SK-N-SH (cell line): ENCODE measurements at regions not wholly inside any gene's neighbourhood (a gene's known extent, or its start where the extent isn't known, plus 50 kb on each side); places are given as distances from the start of the nearest gene placed in this dataset.

ENCODE experiments used
- CTCF ChIA-PET: fragments of 300-600, 350-600 bp; formaldehyde crosslinking; extraction: SDS; loops from one replicate; lab custom pipeline; 2021; lab: Yijun Ruan, JAX
- POLR2A ChIA-PET: fragments of 350-600 bp; sonication (Branson Sonifier 250); formaldehyde crosslinking; extraction: SDS; loops from one replicate; lab custom pipeline; 2020; ENCODE audit warnings: antibody characterized with exemption, inconsistent platforms; lab: Yijun Ruan, JAX
- DNase-seq: peaks from one replicate; pipeline ENCODE4 v3.0.0; 2012
- H2AFZ ChIP-seq: fragments of 200-600 bp; sonication (generic); 2 replicates; pipeline ENCODE4 v1.8.1; 2016; ENCODE audit warnings: antibody characterized with exemption, mild to moderate bottlenecking, low read depth
- H3F3A ChIP-seq: fragments of 200-600 bp; sonication (generic); replicated peaks from 2 replicates; pipeline ENCODE3; 2016; ENCODE audit warnings: antibody characterized with exemption, mild to moderate bottlenecking; ENCODE audit not compliant: insufficient read depth
- H3K27ac ChIP-seq, 2 experiments: fragments of 200-500 bp in 1 of 2; fragments of 200-600 bp in 1 of 2; sonication (Bioruptor generic) in 1 of 2; sonication (generic), shearing (Covaris generic) in 1 of 2; 2 replicates each; pipeline versions ENCODE4 v1.5.1 to v1.6.1; 2014 to 2016; ENCODE audit warnings: low read depth in 2 of 2, inconsistent platforms in 1 of 2, low read length in 1 of 2, mild to moderate bottlenecking in 1 of 2, mixed read lengths in 1 of 2
- H3K27me3 ChIP-seq: fragments of 200-600 bp; sonication (generic), shearing (Covaris generic); 2 replicates; pipeline ENCODE4 v1.6.1; 2016; ENCODE audit warnings: mixed run types; ENCODE audit not compliant: insufficient read depth
- H3K36me3 ChIP-seq, 2 experiments: fragments of 200-500 bp in 1 of 2; fragments of 200-600 bp in 1 of 2; sonication (Bioruptor generic) in 1 of 2; sonication (generic) in 1 of 2; replicated peaks in 1 of 2; 2 replicates each; pipeline versions ENCODE3 to v1.5.1; 2014 to 2016; ENCODE audit warnings: low read length in 1 of 2, mild to moderate bottlenecking in 1 of 2; ENCODE audit not compliant: insufficient read depth in 2 of 2, control insufficient read depth in 1 of 2
- H3K4me1 ChIP-seq, 2 experiments: fragments of 200-500 bp in 1 of 2; fragments of 200-600 bp in 1 of 2; sonication (Bioruptor generic) in 1 of 2; sonication (generic), shearing (Covaris generic) in 1 of 2; 2 replicates each; pipeline versions ENCODE4 v1.5.1 to v1.6.1; 2014 to 2016; ENCODE audit warnings: low read depth in 1 of 2, low read length in 1 of 2, mixed run types in 1 of 2; ENCODE audit not compliant: insufficient read depth in 2 of 2, control insufficient read depth in 1 of 2
- H3K4me2 ChIP-seq: fragments of 200-600 bp; sonication (generic), shearing (Covaris generic); 2 replicates; pipeline ENCODE4 v1.6.1; 2017; ENCODE audit warnings: mixed run types
- H3K4me3 ChIP-seq, 2 experiments: fragments of 200-500 bp in 1 of 2; fragments of 200-600 bp in 1 of 2; sonication (Bioruptor generic) in 1 of 2; sonication (generic), shearing (Covaris generic) in 1 of 2; 2 replicates each; pipeline versions ENCODE4 v1.5.1 to v1.8.1; 2014 to 2016; ENCODE audit warnings: low read depth in 2 of 2, inconsistent platforms in 1 of 2, low read length in 1 of 2, mild to moderate bottlenecking in 1 of 2, mixed read lengths in 1 of 2, moderate library complexity in 1 of 2
- H3K79me2 ChIP-seq: fragments of 200-600 bp; sonication (generic); 2 replicates; pipeline ENCODE4 v1.8.1; 2017; ENCODE audit warnings: mild to moderate bottlenecking; ENCODE audit not compliant: insufficient read depth
- H3K9ac ChIP-seq: fragments of 200-600 bp; sonication (generic); 2 replicates; pipeline ENCODE4 v1.6.1; 2017; ENCODE audit warnings: mixed run types
- H3K9me2 ChIP-seq: fragments of 200-600 bp; sonication (generic); 2 replicates; pipeline ENCODE4 v1.6.1; 2017; ENCODE audit warnings: mixed run types
- H3K9me3 ChIP-seq: fragments of 200-600 bp; sonication (generic); 2 replicates; pipeline ENCODE4 v1.6.1; 2017; ENCODE audit warnings: mixed run types, mild to moderate bottlenecking, moderate library complexity
- H4K20me1 ChIP-seq: fragments of 200-600 bp; sonication (generic); 2 replicates; pipeline ENCODE4 v1.6.1; 2017; ENCODE audit warnings: mild to moderate bottlenecking, mixed run types; ENCODE audit not compliant: insufficient read depth
- IRF3 ChIP-seq: fragments of 150-350 bp; IDR thresholded peaks from 2 replicates; pipeline ENCODE4 v1.6.1; 2016; ENCODE audit warnings: mild to moderate bottlenecking, low read depth, low read length
- JUND ChIP-seq: IDR thresholded peaks from 2 replicates; pipeline ENCODE4 v1.4.0; 2012
- MAX ChIP-seq: IDR thresholded peaks from 2 replicates; pipeline ENCODE4 v1.4.0; 2012; ENCODE audit warnings: low read depth
- NRF1 ChIP-seq: IDR thresholded peaks from 2 replicates; pipeline ENCODE4 v1.6.1; 2012; ENCODE audit warnings: low read depth, mild to moderate bottlenecking, low read length
- REST ChIP-seq: IDR thresholded peaks from 2 replicates; pipeline ENCODE4 v1.6.1; 2012; ENCODE audit warnings: mild to moderate bottlenecking, low read depth, low read length, moderate library complexity
- RXRA ChIP-seq: IDR thresholded peaks from 2 replicates; pipeline ENCODE4 v1.4.0; 2012; ENCODE audit warnings: low read depth, mild to moderate bottlenecking, borderline replicate concordance
- TAF1 ChIP-seq: IDR thresholded peaks from 2 replicates; pipeline ENCODE4 v1.6.1; 2012; ENCODE audit warnings: low read depth, mild to moderate bottlenecking, low read length, moderate library complexity, borderline replicate concordance
- TCF12 ChIP-seq: IDR thresholded peaks from 2 replicates; pipeline ENCODE4 v1.4.0; 2012
- TEAD4 ChIP-seq: IDR thresholded peaks from 2 replicates; pipeline ENCODE4 v1.4.0; 2012; ENCODE audit warnings: mild to moderate bottlenecking, borderline replicate concordance; ENCODE audit not compliant: insufficient read depth
- USF1 ChIP-seq: IDR thresholded peaks from 2 replicates; pipeline ENCODE4 v1.4.0; 2012; ENCODE audit warnings: low read depth, borderline replicate concordance
- USF2 ChIP-seq: fragments of 150-350 bp; IDR thresholded peaks from 2 replicates; pipeline ENCODE4 v1.6.1; 2017; ENCODE audit warnings: antibody characterized with exemption, low read length, low read depth, borderline replicate concordance
- YY1 ChIP-seq: IDR thresholded peaks from 2 replicates; pipeline ENCODE4 v1.4.0; 2012; ENCODE audit warnings: low read depth, mild to moderate bottlenecking
- ZBTB33 ChIP-seq: IDR thresholded peaks from 2 replicates; pipeline ENCODE4 v1.4.0; 2012; ENCODE audit warnings: low read depth, borderline replicate concordance
- WGBS: methylation state at CpG from one replicate; pipeline ENCODE4 v1.1.6; 2017; ENCODE audit warnings: low lambda C conversion rate; 5-methylcytosine and 5-hydroxymethylcytosine counted together

- ChIA-PET CTCF (interaction anchor here (0.7 kb wide), 1 partner anchor 9 kb away, joined by 3 read pairs; no protein-coding TSS in a partner anchor), POLR2A (interaction anchor here (0.5 kb wide), 1 partner anchor 426 kb away, joined by 4 read pairs; no protein-coding TSS in a partner anchor)
- Histone ChIP-seq H3K27ac (no peak overlapping the region), H3K27me3 (no peaks in the 10 kb centered on the region), H3K36me3 (no peaks in the 10 kb centered on the region), H3K4me1 (no peaks in the 10 kb centered on the region; a peak in 1 of 4 replicates), H3K9ac (no peak overlapping the region), H3K79me2 (no peaks in the 10 kb centered on the region), H3K4me2 (no peak overlapping the region), H3K4me3 (no peak overlapping the region), H2AFZ (no peak overlapping the region), H4K20me1 (no peaks in the 10 kb centered on the region), H3F3A (no peaks in the 10 kb centered on the region), H3K9me3 (no peaks in the 10 kb centered on the region), H3K9me2 (no peaks in the 10 kb centered on the region)
- DNase-seq = no peak
- WGBS = 67% methylated on average over 5 of the region's 5 CpGs
- TF ChIP-seq JUND = no peak
- TF ChIP-seq REST = no peak
- no peak for TF ChIP-seq USF1
- no peak for TF ChIP-seq TEAD4
- no peak for TF ChIP-seq ZBTB33
- TF ChIP-seq TAF1 = no peak
- no peak for TF ChIP-seq YY1
- no peak for TF ChIP-seq TCF12
- no peak for TF ChIP-seq IRF3
- TF ChIP-seq USF2 = no peak
- no peak for TF ChIP-seq MAX
- no peak for TF ChIP-seq RXRA
- no peak for TF ChIP-seq NRF1
These were observed 252.5 kb downstream of the DEPDC1B start for GRCh38 chr5:60447488-60447920.
